ENCODE measurements at regions not wholly inside any gene's neighbourhood (a gene's known extent, or its start where the extent isn't known, plus 50 kb on each side); places are given as distances from the start of the nearest gene placed in this dataset.

- TF ChIP-seq CTCF (IDR thresholded peaks at IDR 0.05 in 8 of 11, conservative IDR thresholded peaks at IDR 0.05 in 3 of 11) (no peak), POLR2A (IDR thresholded peaks at IDR 0.05) (no peak)
Observed at GRCh38 chr4:4712800-4713528, 146.5 kb upstream of the MSX1 start.

All from spleen (tissue), 7 donors.